ENCODE measurements at regions not wholly inside any gene's neighbourhood (a gene's known extent, or its start where the extent isn't known, plus 50 kb on each side); places are given as distances from the start of the nearest gene placed in this dataset.

DNA sequence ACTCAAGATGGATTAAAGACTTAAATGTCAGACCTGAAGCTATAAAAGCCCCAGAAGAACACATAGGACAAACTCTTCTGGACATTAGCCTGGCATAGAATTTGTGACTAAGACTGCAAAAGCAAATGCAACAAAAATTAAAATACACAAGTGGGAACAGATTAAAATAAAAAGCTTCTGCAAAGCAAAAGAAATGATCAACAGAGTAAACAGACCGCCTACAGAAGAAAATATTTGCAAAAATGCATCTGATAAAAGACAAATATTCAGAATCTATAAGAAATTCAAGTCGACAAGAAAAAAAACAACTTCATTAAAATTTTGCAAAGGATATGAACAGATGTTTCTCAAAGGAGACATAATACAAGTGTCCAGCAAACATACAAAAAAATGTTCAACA, 537.8 kb downstream of the SLITRK1 start:
- H3K4me3 ChIP-seq (ENCODE audit: low read length): no peak overlapping the region
- no peak for TF ChIP-seq CTCF (conservative IDR thresholded peaks at IDR 0.05; ENCODE audit: low read length)
- no peak for DNase-seq (ENCODE audit: low read depth)

- no peak for TF ChIP-seq CTCF (conservative IDR thresholded peaks at IDR 0.05; ENCODE audit: low read length)
- H3K4me3 ChIP-seq (ENCODE audit: low read length): no peak overlapping the region
- no peak for DNase-seq (ENCODE audit: low read depth)
Measured at GRCh38 chr13:83340170-83340569, 542.1 kb downstream of the SLITRK1 start.

DNA sequence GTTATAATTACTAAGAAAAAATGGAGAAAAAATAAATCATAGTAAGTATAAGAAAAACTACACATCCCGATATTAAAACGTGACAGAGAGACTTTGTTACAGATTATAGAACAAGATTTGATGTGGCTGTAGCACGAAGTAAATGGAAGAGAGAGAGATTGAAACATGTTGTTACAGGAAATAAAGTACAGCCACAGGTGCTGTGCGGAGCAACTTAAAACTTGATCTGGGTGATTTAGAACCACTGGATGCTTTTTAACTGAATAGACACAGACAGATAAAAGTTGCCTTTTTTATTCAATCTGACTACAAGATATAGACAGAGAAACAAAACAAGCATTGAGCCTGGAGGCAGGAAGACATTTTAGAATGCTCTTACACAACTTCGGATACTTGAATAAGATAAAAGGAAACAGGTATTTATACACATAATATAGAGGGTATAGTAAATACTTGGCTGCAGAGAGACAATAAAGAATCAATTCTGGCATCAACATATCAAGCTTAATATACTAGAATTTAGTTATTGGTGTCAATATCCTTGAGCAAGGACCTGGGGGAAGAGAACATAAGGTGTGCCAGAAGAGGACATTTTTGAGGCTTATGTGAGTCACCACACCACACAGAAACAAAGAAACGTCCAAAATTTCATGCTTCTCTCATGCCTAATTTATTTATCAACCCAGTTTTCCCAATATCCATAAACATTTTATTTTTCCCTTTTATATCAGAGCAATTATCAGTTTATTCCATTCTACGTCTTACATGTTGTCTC, 548.5 kb downstream of the SLITRK1 start:
- no peak for TF ChIP-seq CTCF (conservative IDR thresholded peaks at IDR 0.05; ENCODE audit: low read length)
- peak; percentile 5 for DNase-seq (ENCODE audit: low read depth)
- H3K4me3 ChIP-seq (ENCODE audit: low read length): no peak overlapping the region

GRCh38 chr13:83332751-83333150, 549.5 kb downstream of the SLITRK1 start:
- H3K4me3 ChIP-seq (ENCODE audit: low read length): no peak overlapping the region
- no peak for TF ChIP-seq CTCF (conservative IDR thresholded peaks at IDR 0.05; ENCODE audit: low read length)
- DNase-seq (ENCODE audit: low read depth): no peak

DNA sequence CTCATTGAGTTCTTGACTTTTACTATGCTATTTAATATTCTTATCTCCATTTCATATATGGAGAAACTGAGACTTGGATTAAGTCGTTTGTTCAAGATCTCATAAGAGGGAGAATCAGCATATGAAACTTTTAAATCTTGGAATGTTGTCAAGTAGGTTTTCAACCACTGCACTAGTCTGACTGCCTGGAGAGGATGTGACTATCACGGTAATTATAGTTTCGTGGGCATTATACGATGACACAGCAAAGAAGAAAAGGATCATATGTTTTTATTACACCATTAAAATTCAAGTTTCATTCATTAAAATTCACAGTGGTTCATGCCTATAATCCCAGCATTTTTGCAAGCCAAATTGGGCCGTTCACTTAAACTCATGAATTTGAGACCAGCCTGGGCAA, 555.2 kb downstream of the SLITRK1 start:
- DNase-seq (ENCODE audit: low read depth): no peak
- no peak overlapping the region for H3K4me3 ChIP-seq (ENCODE audit: low read length)
- TF ChIP-seq CTCF (conservative IDR thresholded peaks at IDR 0.05; ENCODE audit: low read length): no peak

GRCh38 chr13:83325125-83325853, 557.0 kb downstream of the SLITRK1 start:
- DNase-seq (ENCODE audit: low read depth): peak; percentile 85
- no peak overlapping the region for H3K4me3 ChIP-seq (ENCODE audit: low read length)
- TF ChIP-seq CTCF (conservative IDR thresholded peaks at IDR 0.05; ENCODE audit: low read length): no peak

All from AG10803 (cell line).